Posterior cingulate gyrus (tissue), 11 donors: ENCODE measurements at regions not wholly inside any gene's neighbourhood (a gene's known extent, or its start where the extent isn't known, plus 50 kb on each side); places are given as distances from the start of the nearest gene placed in this dataset.

ENCODE experiments used
- DNase-seq, 10 donors: peaks; one replicate each; pipeline versions ENCODE4 v3.0.0 to v3.0.0-alpha.2; 2020 to 2021; ENCODE audit warnings: mixed read lengths in 3 of 10
- intact Hi-C: fragments of 100-400 bp; cut with DNase I; formaldehyde crosslinking; loops from one replicate; pipeline ENCODE4 v1.15.1; 2023

DNA sequence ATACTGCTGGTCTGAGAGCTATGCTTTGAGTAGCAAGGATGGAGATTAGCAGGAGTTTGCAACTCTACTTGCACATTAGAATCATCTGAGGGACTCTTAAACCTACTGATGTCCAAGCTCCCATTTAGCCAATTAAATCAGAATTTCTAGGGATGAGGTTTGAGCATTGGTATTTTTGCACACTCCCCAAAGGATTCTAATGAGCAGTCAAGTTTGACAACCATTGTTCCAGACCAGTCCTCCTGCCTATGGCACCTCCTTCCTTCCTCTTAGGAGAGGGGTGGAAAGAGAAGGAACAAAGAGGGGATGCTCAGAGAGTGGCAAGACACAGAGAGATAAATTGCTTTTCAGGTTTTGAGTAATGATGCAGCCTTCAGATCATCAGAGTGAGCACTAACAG, 275.5 kb upstream of the ROPN1 start:
- DNase-seq = no peak
- intact Hi-C loops = no loop called here

DNA sequence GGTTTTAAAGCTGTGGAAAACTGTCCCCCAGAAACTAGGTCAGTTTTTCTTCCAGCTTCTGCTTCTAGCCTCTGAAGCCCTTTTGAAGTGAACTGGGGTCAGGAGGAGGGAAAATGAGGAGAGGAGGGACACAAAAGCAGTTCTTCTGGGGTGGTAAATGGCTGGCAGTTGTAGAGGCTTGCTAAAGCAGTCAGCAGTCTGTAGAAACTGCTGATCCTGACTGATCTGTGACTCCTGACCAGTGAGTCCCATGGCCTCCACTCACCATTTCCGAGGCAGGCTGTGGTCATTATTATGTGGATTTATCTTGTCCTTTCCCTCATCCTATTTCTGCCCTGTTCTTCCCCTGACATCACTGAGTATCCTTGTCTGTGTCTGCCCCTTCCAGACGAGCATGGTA, 276.4 kb upstream of the ROPN1 start:
- no peak for DNase-seq
- intact Hi-C loops = no loop called here

DNA sequence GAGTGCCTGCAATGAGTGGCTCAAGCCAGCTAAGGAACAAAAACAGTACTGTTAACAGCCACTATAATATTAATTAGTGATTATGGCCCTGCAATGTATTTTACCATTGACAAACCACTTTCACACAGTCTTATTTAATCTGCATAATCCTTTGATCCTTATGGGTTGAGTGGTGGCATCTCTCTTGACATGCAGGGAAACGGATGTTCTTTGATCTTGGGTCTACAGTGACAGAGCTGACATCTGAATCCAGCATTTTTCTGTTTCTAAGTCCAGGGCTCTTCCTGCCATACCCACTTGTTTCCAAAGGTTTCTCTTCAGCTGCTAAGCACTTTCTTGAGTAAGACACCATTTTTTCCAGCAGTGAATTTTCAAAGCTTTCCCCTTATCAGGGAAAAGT, 277.7 kb upstream of the ROPN1 start:
- intact Hi-C loops = no loop called here

GRCh38 chr3:124272605-124273151, 280.8 kb upstream of the ROPN1 start:
- intact Hi-C loops = no loop called here
- peak in 1 of 10 donors; percentile 71 for DNase-seq

More for the DNA sequence above, 277.7 kb upstream of the ROPN1 start:
- no peak for DNase-seq

- intact Hi-C loops = no loop called here
Observed at GRCh38 chr3:124273651-124274050, 281.7 kb upstream of the ROPN1 start.

GRCh38 chr3:124274051-124274450, 282.1 kb upstream of the ROPN1 start:
- no peak for DNase-seq
- intact Hi-C loops = no loop called here

More at GRCh38 chr3:124273651-124274050, 281.7 kb upstream of the ROPN1 start:
- DNase-seq = no peak

GRCh38 chr3:124275412-124275811, 283.5 kb upstream of the ROPN1 start:
- DNase-seq = peak in 3 of 10 donors; percentile 74 to 85 (median 83)
- intact Hi-C loops = no loop called here

DNA sequence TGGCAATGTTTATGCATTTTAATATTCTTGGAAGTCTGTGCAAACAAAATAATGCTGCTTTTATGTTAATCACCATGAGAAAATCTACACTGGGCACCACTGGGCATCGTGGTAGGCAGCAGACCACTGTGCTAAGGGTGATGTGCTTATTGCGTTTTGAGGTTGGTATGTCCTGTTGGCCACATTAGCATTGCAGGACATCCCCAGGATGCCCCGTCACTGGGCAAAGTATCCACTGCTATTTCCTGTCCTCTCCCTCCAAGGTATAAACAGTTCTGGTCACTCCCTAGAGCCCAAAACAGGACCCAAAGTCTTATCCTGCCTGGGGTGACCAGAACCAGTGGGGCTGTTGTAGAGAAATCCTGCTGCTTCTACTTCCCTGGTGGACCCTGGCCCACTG, 284.2 kb upstream of the ROPN1 start:
- intact Hi-C loops = no loop called here
- DNase-seq = no peak

DNA sequence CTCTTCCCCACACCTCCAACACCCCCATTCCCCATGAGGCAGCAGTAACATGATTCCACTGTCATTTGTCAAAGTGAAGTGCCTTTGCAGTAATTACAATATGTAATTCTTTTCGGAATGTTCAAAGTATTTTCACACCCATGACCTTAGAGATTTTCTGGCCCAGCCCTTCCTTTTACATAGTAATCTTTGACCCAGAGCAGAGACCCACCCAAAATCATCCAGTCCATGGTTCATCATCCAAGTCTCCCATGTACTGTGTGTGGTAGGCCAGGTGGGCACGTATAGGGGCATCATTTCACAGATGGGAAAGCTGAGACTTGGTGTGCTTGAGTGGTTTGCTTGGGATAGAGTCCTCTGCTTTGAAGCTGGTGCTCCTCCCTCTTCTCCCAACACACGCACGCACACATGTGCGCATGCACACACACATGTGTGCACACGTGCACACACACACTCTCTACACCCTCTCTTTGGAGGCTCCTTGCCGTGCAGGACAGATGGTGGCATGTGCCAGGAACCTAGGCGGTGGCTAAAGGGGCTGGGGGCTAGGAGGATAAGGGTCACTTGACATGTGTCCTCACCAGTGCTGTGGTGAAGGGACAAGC, 284.7 kb upstream of the ROPN1 start:
- peak in 1 of 10 donors; percentile 50 for DNase-seq
- intact Hi-C loops = no loop called here

- DNase-seq = peak in 6 of 10 donors; percentile 29 to 91 (median 60)
- intact Hi-C loops = no loop called here
Observed at GRCh38 chr3:124277144-124277890, 285.4 kb upstream of the ROPN1 start.

GRCh38 chr3:124281453-124282316, 289.8 kb upstream of the ROPN1 start:
- intact Hi-C loops = loop anchor here (5.0 kb wide), 2 partner anchors 249 to 264 kb away; partner anchors contain the start of gene KALRN
- DNase-seq = no peak

GRCh38 chr3:124282751-124283651, 291.1 kb upstream of the ROPN1 start:
- intact Hi-C loops = loop anchor here (5.0 kb wide), 2 partner anchors 251 to 266 kb away; partner anchors contain the start of gene KALRN

DNA sequence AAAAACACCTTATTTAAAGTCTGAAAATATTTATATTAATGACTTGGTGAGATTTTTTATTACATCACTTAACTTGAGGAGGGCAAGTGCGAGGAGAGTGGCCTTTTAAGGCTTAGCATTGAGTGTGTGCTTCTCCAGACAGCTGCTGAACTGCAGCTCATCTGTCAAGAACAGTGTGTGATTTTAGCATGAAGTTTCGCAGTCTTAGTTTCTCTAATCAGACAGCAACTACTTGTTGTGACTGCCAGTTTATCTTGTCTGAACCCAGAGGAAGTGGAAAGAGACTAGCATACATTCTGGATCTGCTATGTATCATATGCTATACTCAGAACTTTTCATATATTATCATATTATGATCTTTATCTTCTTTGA, 291.7 kb upstream of the ROPN1 start:
- intact Hi-C loops = loop anchor here (5.0 kb wide), 2 partner anchors 251 to 266 kb away; partner anchors contain the start of gene KALRN
- no peak for DNase-seq

More at GRCh38 chr3:124282751-124283651, 291.1 kb upstream of the ROPN1 start:
- DNase-seq = no peak

DNA sequence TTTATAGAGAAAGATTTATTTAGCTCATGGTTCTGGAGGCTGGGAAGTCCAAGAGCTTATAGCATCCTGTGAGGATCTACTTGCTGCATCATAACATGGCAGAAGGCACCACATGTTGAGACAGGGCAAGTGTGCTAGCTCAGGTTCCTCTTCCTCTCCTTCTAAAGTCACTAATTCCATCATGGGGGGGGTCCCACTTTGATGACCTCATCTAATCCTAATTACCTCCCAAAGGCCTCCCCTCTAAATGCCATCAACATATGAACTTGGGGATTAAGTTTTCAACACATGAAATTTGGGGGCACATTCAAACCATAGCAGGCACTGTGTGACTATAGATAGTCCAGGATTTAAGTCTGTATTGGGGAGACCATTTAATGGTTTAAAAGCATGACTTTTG, 297.1 kb upstream of the ROPN1 start:
- no peak for DNase-seq
- intact Hi-C loops = no loop called here

DNA sequence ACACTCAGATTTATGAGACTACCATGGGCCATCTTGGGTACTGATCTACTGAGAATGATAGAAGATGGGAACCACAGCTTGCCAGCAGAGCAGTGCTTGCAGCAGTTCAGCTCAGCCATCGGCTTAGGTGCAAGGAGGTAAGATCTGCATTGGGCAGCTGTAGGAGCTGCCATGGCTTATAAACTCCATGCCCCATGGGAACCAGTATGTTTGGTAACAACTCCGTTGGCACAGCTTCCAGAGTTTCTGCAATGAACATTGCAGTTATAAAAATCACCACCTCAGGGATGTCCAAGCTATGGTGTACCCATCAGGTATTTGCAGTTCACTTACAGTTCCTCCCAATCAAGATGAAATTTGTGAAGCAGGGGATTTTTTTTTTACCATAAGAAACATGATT, 299.1 kb upstream of the ROPN1 start:
- intact Hi-C loops = no loop called here
- no peak for DNase-seq

- DNase-seq = no peak
- intact Hi-C loops = no loop called here
Observed at GRCh38 chr3:124292329-124292728, 300.4 kb upstream of the ROPN1 start.

DNA sequence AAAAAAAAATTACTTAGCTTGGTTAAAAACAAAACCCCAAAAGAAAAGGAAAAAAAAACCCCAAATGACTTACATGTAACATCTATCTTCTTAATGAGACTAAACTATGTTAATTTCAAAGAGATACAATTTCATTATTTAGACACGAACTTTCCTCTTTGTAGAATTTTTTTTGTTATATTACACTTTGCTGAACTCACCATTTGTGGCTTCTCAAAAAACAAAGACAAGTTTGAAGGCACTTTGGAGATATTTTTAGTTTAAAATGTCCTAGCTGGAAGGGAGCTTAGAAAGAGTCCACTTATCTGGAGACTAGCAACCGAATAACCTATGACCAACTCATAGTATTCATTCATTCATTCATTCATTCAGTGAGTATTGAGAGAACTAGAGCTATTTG, 301.7 kb upstream of the ROPN1 start:
- intact Hi-C loops = no loop called here
- no peak for DNase-seq

GRCh38 chr3:124295362-124295761, 303.4 kb upstream of the ROPN1 start:
- intact Hi-C loops = no loop called here

DNA sequence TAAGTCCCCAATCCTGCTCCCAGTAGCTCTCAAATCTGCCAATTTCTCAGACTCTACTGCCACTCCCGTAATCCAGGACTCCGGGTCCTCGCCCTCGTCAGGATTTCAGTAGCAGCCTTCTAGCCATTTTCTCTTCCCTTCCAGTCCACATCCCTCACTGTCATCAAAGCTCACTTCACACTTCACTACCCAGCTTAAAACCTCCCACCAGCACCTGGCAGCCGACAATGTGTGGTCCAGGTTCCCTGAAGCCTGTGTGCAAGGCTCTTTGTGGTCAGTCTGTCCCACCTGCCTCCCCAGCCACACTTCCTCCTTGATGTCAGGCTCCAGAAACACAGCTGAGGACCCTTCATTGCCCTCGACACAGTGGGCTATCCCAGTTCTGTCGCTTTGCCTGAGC, 304.5 kb upstream of the ROPN1 start:
- intact Hi-C loops = no loop called here

More at GRCh38 chr3:124295362-124295761, 303.4 kb upstream of the ROPN1 start:
- no peak for DNase-seq

More for the DNA sequence above, 304.5 kb upstream of the ROPN1 start:
- no peak for DNase-seq
